Activated B cell treated with CpG ODN at 0.5 μM for 24 hours (primary cell): ENCODE measurements at regions not wholly inside any gene's neighbourhood (a gene's known extent, or its start where the extent isn't known, plus 50 kb on each side); places are given as distances from the start of the nearest gene placed in this dataset.

ENCODE experiments used
- ATAC-seq: fragments of 200-7000 bp; cut with Tn5 transposase; one replicate; pipeline ENCODE4 v1.10.0; 2021; ENCODE audit warnings: low read depth, mild to moderate bottlenecking, moderate library complexity
- CTCF ChIA-PET: fragments of 350-600 bp; sonication (Branson Sonifier 250); formaldehyde crosslinking; loops from one replicate; lab custom pipeline; 2021; ENCODE audit warnings: antibody characterized with exemption; lab: Charles Lee
- POLR2A ChIA-PET: fragments of 350-600 bp; sonication (Branson Sonifier 250); formaldehyde crosslinking; loops from one replicate; lab custom pipeline; 2021; ENCODE audit warnings: antibody characterized with exemption; lab: Charles Lee
- DNase-seq: peaks from one replicate; pipeline ENCODE4 v3.0.0; 2022
- H3K27ac Mint-ChIP-seq: one replicate; pipeline ENCODE4 v1.8.0; 2020; ENCODE audit warnings: mixed read lengths
- H3K27me3 Mint-ChIP-seq: one replicate; pipeline ENCODE4 v1.8.0; 2021; ENCODE audit warnings: mixed read lengths
- H3K36me3 Mint-ChIP-seq: one replicate; pipeline ENCODE4 v1.8.0; 2021; ENCODE audit warnings: low read depth, mixed read lengths
- H3K4me1 Mint-ChIP-seq: one replicate; pipeline ENCODE4 v1.8.0; 2021; ENCODE audit warnings: mixed read lengths
- H3K4me3 Mint-ChIP-seq: one replicate; pipeline ENCODE4 v1.8.0; 2020; ENCODE audit warnings: mild to moderate bottlenecking, mixed read lengths
- H3K9me3 Mint-ChIP-seq: one replicate; pipeline ENCODE4 v1.8.0; 2020; ENCODE audit warnings: mixed read lengths
- intact Hi-C: fragments of 100-400 bp; cut with micrococcal nuclease; formaldehyde crosslinking; loops from one replicate; pipeline ENCODE4 v1.15.1; 2024
- TF ChIP-seq, protein P1 (sequence below): fragments of 200-600 bp; IDR thresholded peaks from one replicate; pipeline ENCODE4 v1.8.0; 2022; ENCODE audit warnings: antibody characterized with exemption, mild to moderate bottlenecking

DNA sequence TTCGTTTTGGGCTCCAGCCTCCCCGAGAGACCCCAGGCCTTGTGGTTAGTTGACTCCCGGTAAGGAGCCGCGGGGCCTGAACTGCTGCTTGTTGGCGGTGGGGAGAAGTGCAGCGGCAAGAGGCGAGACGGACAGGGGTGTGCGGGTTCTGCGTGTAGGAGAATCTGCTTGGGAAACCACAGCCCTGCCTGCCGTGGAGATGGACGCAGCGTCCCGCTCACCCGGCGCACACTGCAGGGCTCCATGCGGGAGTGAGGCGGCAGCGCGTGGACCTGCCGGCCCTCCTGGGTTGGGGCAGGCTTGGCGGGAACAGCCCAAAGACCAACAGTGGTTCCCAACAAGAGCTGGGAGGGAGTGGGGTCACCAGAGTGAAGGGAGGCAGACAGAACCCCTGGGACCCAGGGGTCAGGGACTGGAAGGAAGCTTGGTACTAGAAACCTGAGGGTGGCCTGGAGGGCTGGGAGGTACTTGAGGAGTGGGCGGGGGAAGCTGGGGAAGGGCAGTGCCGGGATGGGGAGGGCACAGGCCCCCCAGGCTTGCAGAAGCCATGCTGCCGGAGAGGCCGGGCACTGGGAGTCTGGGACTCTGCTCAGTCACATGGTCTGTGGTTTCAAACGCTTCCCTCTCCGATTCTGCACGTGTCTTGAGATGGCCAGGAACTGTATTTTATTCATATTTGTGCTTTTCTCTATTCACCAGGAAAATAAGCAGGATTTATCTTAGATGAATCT lies 70.8 kb downstream of the RGS12 start:
- H3K4me1 Mint-ChIP-seq, result peaks cover 9% of the 10 kb centered on the region
- TF ChIP-seq, protein P1, sequence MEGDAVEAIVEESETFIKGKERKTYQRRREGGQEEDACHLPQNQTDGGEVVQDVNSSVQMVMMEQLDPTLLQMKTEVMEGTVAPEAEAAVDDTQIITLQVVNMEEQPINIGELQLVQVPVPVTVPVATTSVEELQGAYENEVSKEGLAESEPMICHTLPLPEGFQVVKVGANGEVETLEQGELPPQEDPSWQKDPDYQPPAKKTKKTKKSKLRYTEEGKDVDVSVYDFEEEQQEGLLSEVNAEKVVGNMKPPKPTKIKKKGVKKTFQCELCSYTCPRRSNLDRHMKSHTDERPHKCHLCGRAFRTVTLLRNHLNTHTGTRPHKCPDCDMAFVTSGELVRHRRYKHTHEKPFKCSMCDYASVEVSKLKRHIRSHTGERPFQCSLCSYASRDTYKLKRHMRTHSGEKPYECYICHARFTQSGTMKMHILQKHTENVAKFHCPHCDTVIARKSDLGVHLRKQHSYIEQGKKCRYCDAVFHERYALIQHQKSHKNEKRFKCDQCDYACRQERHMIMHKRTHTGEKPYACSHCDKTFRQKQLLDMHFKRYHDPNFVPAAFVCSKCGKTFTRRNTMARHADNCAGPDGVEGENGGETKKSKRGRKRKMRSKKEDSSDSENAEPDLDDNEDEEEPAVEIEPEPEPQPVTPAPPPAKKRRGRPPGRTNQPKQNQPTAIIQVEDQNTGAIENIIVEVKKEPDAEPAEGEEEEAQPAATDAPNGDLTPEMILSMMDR, result no peak
- DNase-seq (no peak), ATAC-seq (no peak)
- H3K4me3 Mint-ChIP-seq, result no peak overlapping the region
- intact Hi-C loops, result no loop called here
- H3K27me3 Mint-ChIP-seq, result peaks cover 2% of the 10 kb centered on the region
- H3K36me3 Mint-ChIP-seq, result no peaks in the 10 kb centered on the region
- CTCF ChIA-PET, result no interaction called here
- peaks cover under 1% of the 10 kb centered on the region for H3K9me3 Mint-ChIP-seq
- no peak overlapping the region for H3K27ac Mint-ChIP-seq
- POLR2A ChIA-PET, result no interaction called here

DNA sequence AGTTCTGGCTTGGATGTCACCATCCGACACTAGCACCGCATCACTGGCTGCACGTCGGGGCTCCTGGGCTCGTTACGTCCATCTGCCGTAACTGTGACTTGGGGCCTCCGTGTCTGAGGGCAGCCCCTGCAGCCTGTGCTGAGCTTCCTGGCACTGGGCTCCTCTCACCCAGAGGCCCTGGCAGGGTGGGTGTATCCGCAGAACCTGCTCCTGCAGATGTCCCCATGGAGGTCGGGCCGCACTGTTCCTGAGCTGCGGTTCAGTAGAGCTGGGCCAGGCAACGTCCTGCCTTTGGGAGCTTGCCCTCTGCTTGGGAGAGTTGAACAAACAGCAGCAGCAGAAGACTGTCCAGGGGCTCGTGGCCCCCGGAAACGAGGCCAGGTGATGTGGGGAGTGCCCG lies 71.4 kb downstream of the RGS12 start:
- Mint-ChIP-seq H3K9me3 (no peaks in the 10 kb centered on the region), H3K27me3 (peaks cover 2% of the 10 kb centered on the region), H3K27ac (no peak overlapping the region), H3K36me3 (no peaks in the 10 kb centered on the region), H3K4me1 (peaks cover 11% of the 10 kb centered on the region), H3K4me3 (no peak overlapping the region)
- intact Hi-C loops, result no loop called here
- POLR2A ChIA-PET, result no interaction called here
- CTCF ChIA-PET, result no interaction called here
- DNase-seq, result no peak
- TF ChIP-seq, protein P1, result no peak
- ATAC-seq, result no peak

DNA sequence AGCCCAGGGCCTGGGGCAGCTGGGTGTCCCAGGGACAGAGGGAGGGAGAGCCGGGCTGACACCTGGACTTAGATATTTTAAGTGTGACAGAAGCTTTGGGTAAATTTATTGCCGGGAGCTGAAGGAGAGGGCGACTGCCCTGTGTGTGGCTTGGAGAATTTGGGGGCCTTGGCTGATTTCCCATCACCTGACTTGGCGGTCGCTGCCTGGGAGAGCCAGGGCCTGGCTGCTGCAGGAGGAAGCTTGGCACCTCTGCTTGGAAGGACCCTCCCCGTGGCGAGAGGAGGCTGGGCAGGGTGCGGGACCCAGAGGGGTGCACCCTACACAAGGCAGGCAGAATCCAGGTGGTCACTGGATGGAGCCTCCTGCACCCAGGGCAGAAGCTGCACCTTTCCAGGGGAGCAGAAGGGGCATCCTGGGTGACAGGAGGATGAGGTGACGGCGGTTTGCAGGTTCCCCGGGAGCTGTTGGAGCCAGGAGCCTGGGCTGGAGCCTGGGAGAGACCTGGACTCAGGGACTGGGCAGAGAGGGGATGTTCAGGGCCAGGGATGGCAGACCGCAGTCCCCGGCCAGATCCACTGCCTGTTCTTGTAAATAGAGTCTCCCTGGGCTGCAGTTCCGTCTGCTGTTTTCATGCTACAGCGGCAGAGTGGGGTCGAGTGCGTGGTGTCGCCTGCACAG lies 72.0 kb downstream of the RGS12 start:
- ChIA-PET CTCF (interaction anchor here (1.9 kb wide), 1 partner anchor 18 kb away, joined by 6 read pairs; no protein-coding TSS in a partner anchor), POLR2A (interaction anchor here (0.6 kb wide), 1 partner anchor 120 kb away, joined by 3 read pairs; no protein-coding TSS in a partner anchor)
- DNase-seq (no peak), ATAC-seq (no peak)
- Mint-ChIP-seq H3K36me3 (no peaks in the 10 kb centered on the region), H3K9me3 (no peaks in the 10 kb centered on the region), H3K4me1 (peaks cover 14% of the 10 kb centered on the region), H3K4me3 (no peak overlapping the region), H3K27me3 (peaks cover 5% of the 10 kb centered on the region), H3K27ac (no peak overlapping the region)
- TF ChIP-seq, protein P1, result no peak
- intact Hi-C loops, result no loop called here

DNA sequence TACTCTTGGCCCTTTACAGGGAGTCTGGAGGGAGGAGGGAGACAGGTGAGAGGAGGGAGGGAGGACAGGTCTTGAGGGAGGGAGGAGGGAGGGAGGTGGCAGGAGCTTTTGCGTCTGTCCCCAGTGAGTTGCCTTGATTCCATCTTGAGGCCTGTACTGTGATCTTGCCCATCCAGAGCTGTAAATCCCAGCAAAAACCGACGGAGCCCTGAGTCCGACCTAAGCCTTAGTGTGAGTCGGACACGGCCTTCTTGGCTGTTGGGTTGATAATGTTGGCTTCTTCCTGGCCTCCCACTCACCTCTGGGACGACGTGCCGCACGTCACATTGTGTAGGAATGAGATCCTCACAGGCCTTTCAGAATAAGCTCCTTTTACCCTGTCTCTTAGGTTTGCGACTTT lies 72.5 kb downstream of the RGS12 start:
- ChIA-PET CTCF (interaction anchor here (1.9 kb wide), 1 partner anchor 19 kb away, joined by 6 read pairs; no protein-coding TSS in a partner anchor), POLR2A (interaction anchor here (0.6 kb wide), 1 partner anchor 120 kb away, joined by 3 read pairs; no protein-coding TSS in a partner anchor)
- intact Hi-C loops, result no loop called here
- no peak overlapping the region for H3K27ac Mint-ChIP-seq
- peaks cover 6% of the 10 kb centered on the region for H3K27me3 Mint-ChIP-seq
- ATAC-seq, result no peak
- no peaks in the 10 kb centered on the region for H3K9me3 Mint-ChIP-seq
- H3K4me1 Mint-ChIP-seq, result peaks cover 17% of the 10 kb centered on the region
- TF ChIP-seq, protein P1, result no peak
- H3K36me3 Mint-ChIP-seq, result no peaks in the 10 kb centered on the region
- DNase-seq, result no peak
- no peak overlapping the region for H3K4me3 Mint-ChIP-seq
